H9 (cell line): ENCODE measurements at regions not wholly inside any gene's neighbourhood (a gene's known extent, or its start where the extent isn't known, plus 50 kb on each side); places are given as distances from the start of the nearest gene placed in this dataset.

Source experiments
- DNase-seq: peaks from one replicate; pipeline ENCODE4 v3.0.0-alpha.2; 2017
- H2AFZ ChIP-seq: one replicate; pipeline ENCODE4 v1.6.1; 2013; ENCODE audit warnings: mild to moderate bottlenecking, low read length, control low read depth, moderate library complexity
- H2AK5ac ChIP-seq: 2 replicates; pipeline ENCODE4 v1.6.1; 2013; ENCODE audit warnings: low read length, control low read depth, mixed read lengths; ENCODE audit not compliant: insufficient read length
- H2BK120ac ChIP-seq: one replicate; pipeline ENCODE4 v1.6.1; 2013; ENCODE audit warnings: low read depth, mild to moderate bottlenecking, low read length, control low read depth, inconsistent platforms; ENCODE audit not compliant: poor library complexity, severe bottlenecking
- H2BK12ac ChIP-seq: 2 replicates; pipeline ENCODE4 v1.6.1; 2013; ENCODE audit warnings: low read length, control low read depth, mixed read lengths, low read depth; ENCODE audit not compliant: insufficient read length
- H2BK15ac ChIP-seq: 2 replicates; pipeline ENCODE4 v1.6.1; 2013; ENCODE audit warnings: low read depth, low read length, control low read depth
- H2BK20ac ChIP-seq: one replicate; pipeline ENCODE4 v1.6.1; 2013; ENCODE audit warnings: low read depth, mild to moderate bottlenecking, low read length, control low read depth, inconsistent platforms; ENCODE audit not compliant: poor library complexity, severe bottlenecking
- H2BK5ac ChIP-seq: 2 replicates; pipeline ENCODE4 v1.6.1; 2013; ENCODE audit warnings: low read length, control low read depth, mixed read lengths; ENCODE audit not compliant: insufficient read length
- H3K14ac ChIP-seq: 2 replicates; pipeline ENCODE4 v1.6.1; 2013; ENCODE audit warnings: low read length, control low read depth; ENCODE audit not compliant: insufficient read depth
- H3K18ac ChIP-seq: 2 replicates; pipeline ENCODE4 v1.6.1; 2013; ENCODE audit warnings: low read depth, mild to moderate bottlenecking, mixed read lengths, low read length, control low read depth; ENCODE audit not compliant: insufficient read length
- H3K23ac ChIP-seq: 2 replicates; pipeline ENCODE4 v1.6.1; 2013; ENCODE audit warnings: low read length, control low read depth, mixed read lengths, low read depth; ENCODE audit not compliant: insufficient read length
- H3K23me2 ChIP-seq: 2 replicates; pipeline ENCODE4 v1.6.1; 2013; ENCODE audit warnings: low read depth, mild to moderate bottlenecking, mixed read lengths, low read length, control low read depth; ENCODE audit not compliant: insufficient read length, poor library complexity, severe bottlenecking
- H3K27ac ChIP-seq: 2 replicates; pipeline ENCODE4 v1.5.1; 2013; ENCODE audit warnings: low read length, control low read depth, mixed read lengths, low read depth; ENCODE audit not compliant: insufficient read length
- H3K27me3 ChIP-seq: 2 replicates; pipeline ENCODE4 v1.6.1; 2013; ENCODE audit warnings: low read length, control low read depth, inconsistent platforms; ENCODE audit not compliant: insufficient read depth
- H3K4ac ChIP-seq: 2 replicates; pipeline ENCODE4 v1.6.1; 2013; ENCODE audit warnings: low read depth, mild to moderate bottlenecking, control low read depth, inconsistent platforms, low read length, moderate library complexity
- H3K4me1 ChIP-seq: 2 replicates; pipeline ENCODE4 v1.6.1; 2013; ENCODE audit warnings: low read length, control low read depth, inconsistent platforms; ENCODE audit not compliant: insufficient read depth
- H3K4me2 ChIP-seq: 2 replicates; pipeline ENCODE4 v1.6.1; 2013; ENCODE audit warnings: low read length, control low read depth, mixed read lengths; ENCODE audit not compliant: insufficient read length, insufficient read depth
- H3K56ac ChIP-seq: 2 replicates; pipeline ENCODE4 v1.6.1; 2013; ENCODE audit warnings: low read depth, mild to moderate bottlenecking, mixed read lengths, low read length, control low read depth; ENCODE audit not compliant: insufficient read length
- H3K79me1 ChIP-seq: 2 replicates; pipeline ENCODE4 v1.6.1; 2013; ENCODE audit warnings: low read depth, mild to moderate bottlenecking, moderate library complexity, low read length, control low read depth, inconsistent platforms; ENCODE audit not compliant: insufficient read depth, poor library complexity, severe bottlenecking
- H3K79me2 ChIP-seq: 2 replicates; pipeline ENCODE4 v1.6.1; 2013; ENCODE audit warnings: low read length, control low read depth, inconsistent platforms; ENCODE audit not compliant: insufficient read depth
- H3K9ac ChIP-seq: 2 replicates; pipeline ENCODE4 v1.6.1; 2013; ENCODE audit warnings: low read length, control low read depth, mixed read lengths; ENCODE audit not compliant: insufficient read length; ENCODE audit errors: extremely low read depth
- H3K9me3 ChIP-seq: one replicate; pipeline ENCODE4 v1.6.1; 2013; ENCODE audit warnings: low read depth, low read length, inconsistent platforms; ENCODE audit not compliant: control insufficient read depth
- H3T11ph ChIP-seq: one replicate; pipeline ENCODE4 v1.6.1; 2013; ENCODE audit warnings: mild to moderate bottlenecking, low read length, control low read depth, inconsistent platforms
- H4K20me1 ChIP-seq: one replicate; pipeline ENCODE4 v1.6.1; 2013; ENCODE audit not compliant: control insufficient read depth, insufficient read length, insufficient read depth
- H4K5ac ChIP-seq: 2 replicates; pipeline ENCODE4 v1.6.1; 2013; ENCODE audit warnings: low read depth, mild to moderate bottlenecking, mixed read lengths, low read length, control low read depth; ENCODE audit not compliant: insufficient read length
- H4K8ac ChIP-seq: replicated peaks from 2 replicates; pipeline ENCODE4 v1.6.1; 2013; ENCODE audit warnings: low read length, control low read depth, mixed read lengths, low read depth; ENCODE audit not compliant: insufficient read length
- H4K91ac ChIP-seq: 2 replicates; pipeline ENCODE4 v1.6.1; 2013; ENCODE audit warnings: low read depth, mild to moderate bottlenecking, moderate library complexity, mixed read lengths, low read length, control low read depth; ENCODE audit not compliant: insufficient read length
- H3K27ac Mint-ChIP-seq, 3 experiments: 2 replicates in 2 of 3; 3 replicates in 1 of 3; pipeline ENCODE4 v1.8.0; 2020 to 2021; ENCODE audit warnings: mixed read lengths in 3 of 3, mild to moderate bottlenecking in 1 of 3, moderate library complexity in 1 of 3
- H3K27me3 Mint-ChIP-seq: 2 replicates; pipeline ENCODE4 v1.8.0; 2021; ENCODE audit warnings: low read depth, mild to moderate bottlenecking, moderate library complexity, mixed read lengths
- H3K36me3 Mint-ChIP-seq, 3 experiments: 2 replicates in 2 of 3; 3 replicates in 1 of 3; pipeline ENCODE4 v1.8.0; 2020 to 2021; ENCODE audit warnings: low read depth in 3 of 3, mixed read lengths in 3 of 3; ENCODE audit not compliant: insufficient read depth in 1 of 3
- H3K4me1 Mint-ChIP-seq, 2 experiments: 2 replicates each; pipeline ENCODE4 v1.8.0; 2020; ENCODE audit warnings: mixed read lengths in 2 of 2
- H3K4me3 Mint-ChIP-seq, 2 experiments: 2 replicates in 1 of 2; 3 replicates in 1 of 2; pipeline ENCODE4 v1.8.0; 2020 to 2021; ENCODE audit warnings: mild to moderate bottlenecking in 2 of 2, mixed read lengths in 2 of 2, moderate library complexity in 1 of 2
- H3K9me3 Mint-ChIP-seq, 2 experiments: 2 replicates in 1 of 2; 3 replicates in 1 of 2; pipeline ENCODE4 v1.8.0; 2020; ENCODE audit warnings: mild to moderate bottlenecking in 2 of 2, mixed read lengths in 2 of 2, moderate library complexity in 1 of 2
- WGBS: extraction: QIAGEN DNeasy Blood & Tissue Kit; methylation state at CpG from one replicate; pipeline ENCODE4 v1.1.7; 2013; ENCODE audit warnings: missing lambda C conversion rate, low lambda C conversion rate, mixed read lengths; ENCODE audit not compliant: insufficient read length; ENCODE audit errors: extremely low coverage; 5-methylcytosine and 5-hydroxymethylcytosine counted together
- TF ChIP-seq, protein P1 (sequence below): fragments of 200-600 bp; sonication (generic); conservative IDR thresholded peaks from 3 replicates; pipeline ENCODE4 v1.8.0; 2021; ENCODE audit warnings: antibody characterized with exemption, mild to moderate bottlenecking

DNA sequence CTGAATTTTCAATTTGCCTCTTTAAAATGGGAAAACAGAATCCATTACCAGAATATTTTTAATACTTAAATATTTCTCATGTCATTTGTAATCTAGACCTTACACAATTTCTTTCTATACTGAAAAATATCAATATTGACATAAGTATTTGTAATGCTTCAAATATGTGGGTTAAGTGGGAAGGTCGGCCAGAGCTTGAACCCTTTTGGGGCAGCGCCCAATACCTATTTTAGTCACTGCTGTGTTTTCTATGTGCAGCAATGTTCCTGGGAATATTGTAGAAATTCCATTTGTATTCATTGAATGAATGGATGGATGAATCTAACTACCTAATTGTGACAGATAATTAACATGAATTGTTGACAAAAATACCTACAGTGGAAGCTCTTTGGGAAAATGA lies 459.7 kb upstream of the ZNF717 start:
- H3K4ac ChIP-seq, result no peak overlapping the region
- no peak overlapping the region for H3K27ac ChIP-seq
- no peaks in the 10 kb centered on the region for H4K20me1 ChIP-seq
- H3K14ac ChIP-seq, result no peak overlapping the region
- H3K4me1 ChIP-seq, result no peaks in the 10 kb centered on the region
- H2AK5ac ChIP-seq, result no peak overlapping the region
- H3K4me3 Mint-ChIP-seq, result no peak overlapping the region
- H3K23me2 ChIP-seq, result no peaks in the 10 kb centered on the region
- H2BK5ac ChIP-seq, result no peak overlapping the region
- H4K91ac ChIP-seq, result no peak overlapping the region
- no peaks in the 10 kb centered on the region for H3K27me3 ChIP-seq
- peaks cover 0 to 4% (median 3%) of the 10 kb centered on the region in 3 experiments; a peak in 2 of 7 replicates for H3K36me3 Mint-ChIP-seq
- no peak overlapping the region for H3K56ac ChIP-seq
- no peak overlapping the region for H3K27ac Mint-ChIP-seq
- no peaks in the 10 kb centered on the region for H3K27me3 Mint-ChIP-seq
- H3K79me1 ChIP-seq, result no peaks in the 10 kb centered on the region
- TF ChIP-seq, protein P1, sequence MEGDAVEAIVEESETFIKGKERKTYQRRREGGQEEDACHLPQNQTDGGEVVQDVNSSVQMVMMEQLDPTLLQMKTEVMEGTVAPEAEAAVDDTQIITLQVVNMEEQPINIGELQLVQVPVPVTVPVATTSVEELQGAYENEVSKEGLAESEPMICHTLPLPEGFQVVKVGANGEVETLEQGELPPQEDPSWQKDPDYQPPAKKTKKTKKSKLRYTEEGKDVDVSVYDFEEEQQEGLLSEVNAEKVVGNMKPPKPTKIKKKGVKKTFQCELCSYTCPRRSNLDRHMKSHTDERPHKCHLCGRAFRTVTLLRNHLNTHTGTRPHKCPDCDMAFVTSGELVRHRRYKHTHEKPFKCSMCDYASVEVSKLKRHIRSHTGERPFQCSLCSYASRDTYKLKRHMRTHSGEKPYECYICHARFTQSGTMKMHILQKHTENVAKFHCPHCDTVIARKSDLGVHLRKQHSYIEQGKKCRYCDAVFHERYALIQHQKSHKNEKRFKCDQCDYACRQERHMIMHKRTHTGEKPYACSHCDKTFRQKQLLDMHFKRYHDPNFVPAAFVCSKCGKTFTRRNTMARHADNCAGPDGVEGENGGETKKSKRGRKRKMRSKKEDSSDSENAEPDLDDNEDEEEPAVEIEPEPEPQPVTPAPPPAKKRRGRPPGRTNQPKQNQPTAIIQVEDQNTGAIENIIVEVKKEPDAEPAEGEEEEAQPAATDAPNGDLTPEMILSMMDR, result no peak
- H2BK12ac ChIP-seq, result no peak overlapping the region
- H3K9me3 ChIP-seq, result no peaks in the 10 kb centered on the region
- no peak overlapping the region for H2BK120ac ChIP-seq
- H2BK20ac ChIP-seq, result no peak overlapping the region
- H3K4me1 Mint-ChIP-seq, result peaks cover 19 to 21% of the 10 kb centered on the region in 2 experiments
- no peak for DNase-seq
- WGBS, result no CpG with 5 or more reads among the region's 2 CpGs
- H4K8ac ChIP-seq, result no peak overlapping the region
- no peak overlapping the region for H3T11ph ChIP-seq
- H3K79me2 ChIP-seq, result no peaks in the 10 kb centered on the region
- H3K9ac ChIP-seq, result no peak overlapping the region
- H4K5ac ChIP-seq, result no peak overlapping the region
- H3K4me2 ChIP-seq, result no peak overlapping the region
- H2BK15ac ChIP-seq, result no peak overlapping the region
- no peak overlapping the region for H3K23ac ChIP-seq
- no peak overlapping the region for H3K18ac ChIP-seq
- no peak overlapping the region for H2AFZ ChIP-seq
- H3K9me3 Mint-ChIP-seq, result no peaks in the 10 kb centered on the region; a peak in 4 of 5 replicates
